SK-N-SH (cell line): ENCODE measurements at regions not wholly inside any gene's neighbourhood (a gene's known extent, or its start where the extent isn't known, plus 50 kb on each side); places are given as distances from the start of the nearest gene placed in this dataset.

Experiments
- CTCF ChIA-PET: fragments of 300-600, 350-600 bp; formaldehyde crosslinking; extraction: SDS; loops from one replicate; lab custom pipeline; 2021; lab: Yijun Ruan, JAX
- POLR2A ChIA-PET: fragments of 350-600 bp; sonication (Branson Sonifier 250); formaldehyde crosslinking; extraction: SDS; loops from one replicate; lab custom pipeline; 2020; ENCODE audit warnings: antibody characterized with exemption, inconsistent platforms; lab: Yijun Ruan, JAX
- DNase-seq: peaks from one replicate; pipeline ENCODE4 v3.0.0; 2012
- H2AFZ ChIP-seq: fragments of 200-600 bp; sonication (generic); 2 replicates; pipeline ENCODE4 v1.8.1; 2016; ENCODE audit warnings: antibody characterized with exemption, mild to moderate bottlenecking, low read depth
- H3F3A ChIP-seq: fragments of 200-600 bp; sonication (generic); replicated peaks from 2 replicates; pipeline ENCODE3; 2016; ENCODE audit warnings: antibody characterized with exemption, mild to moderate bottlenecking; ENCODE audit not compliant: insufficient read depth
- H3K27ac ChIP-seq, 2 experiments: fragments of 200-500 bp in 1 of 2; fragments of 200-600 bp in 1 of 2; sonication (Bioruptor generic) in 1 of 2; sonication (generic), shearing (Covaris generic) in 1 of 2; 2 replicates each; pipeline versions ENCODE4 v1.5.1 to v1.6.1; 2014 to 2016; ENCODE audit warnings: low read depth in 2 of 2, inconsistent platforms in 1 of 2, low read length in 1 of 2, mild to moderate bottlenecking in 1 of 2, mixed read lengths in 1 of 2
- H3K27me3 ChIP-seq: fragments of 200-600 bp; sonication (generic), shearing (Covaris generic); 2 replicates; pipeline ENCODE4 v1.6.1; 2016; ENCODE audit warnings: mixed run types; ENCODE audit not compliant: insufficient read depth
- H3K36me3 ChIP-seq, 2 experiments: fragments of 200-500 bp in 1 of 2; fragments of 200-600 bp in 1 of 2; sonication (Bioruptor generic) in 1 of 2; sonication (generic) in 1 of 2; replicated peaks in 1 of 2; 2 replicates each; pipeline versions ENCODE3 to v1.5.1; 2014 to 2016; ENCODE audit warnings: low read length in 1 of 2, mild to moderate bottlenecking in 1 of 2; ENCODE audit not compliant: insufficient read depth in 2 of 2, control insufficient read depth in 1 of 2
- H3K4me1 ChIP-seq, 2 experiments: fragments of 200-500 bp in 1 of 2; fragments of 200-600 bp in 1 of 2; sonication (Bioruptor generic) in 1 of 2; sonication (generic), shearing (Covaris generic) in 1 of 2; 2 replicates each; pipeline versions ENCODE4 v1.5.1 to v1.6.1; 2014 to 2016; ENCODE audit warnings: low read depth in 1 of 2, low read length in 1 of 2, mixed run types in 1 of 2; ENCODE audit not compliant: insufficient read depth in 2 of 2, control insufficient read depth in 1 of 2
- H3K4me2 ChIP-seq: fragments of 200-600 bp; sonication (generic), shearing (Covaris generic); 2 replicates; pipeline ENCODE4 v1.6.1; 2017; ENCODE audit warnings: mixed run types
- H3K4me3 ChIP-seq, 2 experiments: fragments of 200-500 bp in 1 of 2; fragments of 200-600 bp in 1 of 2; sonication (Bioruptor generic) in 1 of 2; sonication (generic), shearing (Covaris generic) in 1 of 2; 2 replicates each; pipeline versions ENCODE4 v1.5.1 to v1.8.1; 2014 to 2016; ENCODE audit warnings: low read depth in 2 of 2, inconsistent platforms in 1 of 2, low read length in 1 of 2, mild to moderate bottlenecking in 1 of 2, mixed read lengths in 1 of 2, moderate library complexity in 1 of 2
- H3K79me2 ChIP-seq: fragments of 200-600 bp; sonication (generic); 2 replicates; pipeline ENCODE4 v1.8.1; 2017; ENCODE audit warnings: mild to moderate bottlenecking; ENCODE audit not compliant: insufficient read depth
- H3K9ac ChIP-seq: fragments of 200-600 bp; sonication (generic); 2 replicates; pipeline ENCODE4 v1.6.1; 2017; ENCODE audit warnings: mixed run types
- H3K9me2 ChIP-seq: fragments of 200-600 bp; sonication (generic); 2 replicates; pipeline ENCODE4 v1.6.1; 2017; ENCODE audit warnings: mixed run types
- H3K9me3 ChIP-seq: fragments of 200-600 bp; sonication (generic); 2 replicates; pipeline ENCODE4 v1.6.1; 2017; ENCODE audit warnings: mixed run types, mild to moderate bottlenecking, moderate library complexity
- H4K20me1 ChIP-seq: fragments of 200-600 bp; sonication (generic); 2 replicates; pipeline ENCODE4 v1.6.1; 2017; ENCODE audit warnings: mild to moderate bottlenecking, mixed run types; ENCODE audit not compliant: insufficient read depth
- EP300 ChIP-seq, 2 experiments: IDR thresholded peaks; 2 replicates each; pipeline versions ENCODE4 v1.4.0 to v1.6.1; 2012; ENCODE audit warnings: borderline replicate concordance in 1 of 2, low read depth in 1 of 2, low read length in 1 of 2
- FOXJ3 ChIP-seq: sonication (generic); formaldehyde crosslinking; IDR thresholded peaks from 2 replicates; pipeline ENCODE4 v1.5.1; 2020; ENCODE audit warnings: mild to moderate bottlenecking, missing genetic modification reagents
- FOXM1 ChIP-seq: IDR thresholded peaks from 2 replicates; pipeline ENCODE4 v1.4.0; 2012; ENCODE audit warnings: low read depth, mild to moderate bottlenecking
- GATA2 ChIP-seq: sonication (generic); formaldehyde crosslinking; IDR thresholded peaks from 2 replicates; pipeline ENCODE4 v1.5.0; 2020; ENCODE audit warnings: mild to moderate bottlenecking, missing genetic modification reagents
- JUND ChIP-seq: IDR thresholded peaks from 2 replicates; pipeline ENCODE4 v1.4.0; 2012
- NRF1 ChIP-seq: IDR thresholded peaks from 2 replicates; pipeline ENCODE4 v1.6.1; 2012; ENCODE audit warnings: low read depth, mild to moderate bottlenecking, low read length
- RFX5 ChIP-seq: IDR thresholded peaks from 2 replicates; pipeline ENCODE4 v1.6.1; 2012; ENCODE audit warnings: mild to moderate bottlenecking, improper control_type of control experiment, low read length
- RXRA ChIP-seq: IDR thresholded peaks from 2 replicates; pipeline ENCODE4 v1.4.0; 2012; ENCODE audit warnings: low read depth, mild to moderate bottlenecking, borderline replicate concordance
- WGBS: methylation state at CpG from one replicate; pipeline ENCODE4 v1.1.6; 2017; ENCODE audit warnings: low lambda C conversion rate; 5-methylcytosine and 5-hydroxymethylcytosine counted together
- TF ChIP-seq, protein P1 (sequence below): fragments of 200-600 bp; sonication (generic); IDR thresholded peaks from 2 replicates; pipeline ENCODE4 v1.6.1; 2017; ENCODE audit warnings: antibody characterized with exemption, mild to moderate bottlenecking, moderate library complexity
- TF ChIP-seq, protein P2 (sequence below): IDR thresholded peaks from 2 replicates; pipeline ENCODE4 v1.4.0; 2012; ENCODE audit warnings: low read depth, borderline replicate concordance
- TF ChIP-seq, protein P3 (sequence below): fragments of 150-350 bp; IDR thresholded peaks from 2 replicates; pipeline ENCODE4 v1.6.1; 2017; ENCODE audit warnings: antibody characterized with exemption, low read length, low read depth, borderline replicate concordance
- TF ChIP-seq, protein P4 (sequence below): fragments of 150-350 bp; IDR thresholded peaks from 2 replicates; pipeline ENCODE4 v1.6.1; 2016; ENCODE audit warnings: mild to moderate bottlenecking, low read depth, low read length
- TF ChIP-seq, protein P5 (sequence below): IDR thresholded peaks from 2 replicates; pipeline ENCODE4; 2012

DNA sequence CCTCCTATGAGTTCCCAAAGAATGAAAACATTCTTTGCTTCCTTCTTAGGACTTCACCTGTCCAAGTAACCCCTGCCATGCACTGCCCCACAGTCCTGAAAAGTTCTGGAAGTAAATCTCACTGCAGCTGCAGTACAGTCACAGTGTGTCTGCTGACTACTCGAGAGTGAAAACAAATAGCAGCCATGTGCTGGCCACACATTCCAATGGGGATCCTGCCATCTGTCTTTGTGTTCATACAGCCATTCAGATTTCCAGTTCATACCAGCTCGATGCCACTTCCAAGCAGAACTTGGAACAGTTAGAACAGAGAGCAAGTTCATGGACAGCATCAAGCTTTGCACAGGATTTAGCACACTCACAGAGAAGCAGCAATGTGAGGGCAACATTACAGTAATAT is 629.9 kb upstream of the ACVR2A start:
- TF ChIP-seq FOXJ3 (CRISPR knock-in tag) (no peak), FOXM1 (no peak), RXRA (no peak), GATA2 (no peak), RFX5 (no peak), NRF1 (no peak), EP300 (IDR thresholded peaks at IDR 0.05; ENCODE audit: borderline replicate concordance in 1 of 2, low read depth in 1 of 2, low read length in 1 of 2) (no peak), JUND (no peak)
- TF ChIP-seq, protein P1, sequence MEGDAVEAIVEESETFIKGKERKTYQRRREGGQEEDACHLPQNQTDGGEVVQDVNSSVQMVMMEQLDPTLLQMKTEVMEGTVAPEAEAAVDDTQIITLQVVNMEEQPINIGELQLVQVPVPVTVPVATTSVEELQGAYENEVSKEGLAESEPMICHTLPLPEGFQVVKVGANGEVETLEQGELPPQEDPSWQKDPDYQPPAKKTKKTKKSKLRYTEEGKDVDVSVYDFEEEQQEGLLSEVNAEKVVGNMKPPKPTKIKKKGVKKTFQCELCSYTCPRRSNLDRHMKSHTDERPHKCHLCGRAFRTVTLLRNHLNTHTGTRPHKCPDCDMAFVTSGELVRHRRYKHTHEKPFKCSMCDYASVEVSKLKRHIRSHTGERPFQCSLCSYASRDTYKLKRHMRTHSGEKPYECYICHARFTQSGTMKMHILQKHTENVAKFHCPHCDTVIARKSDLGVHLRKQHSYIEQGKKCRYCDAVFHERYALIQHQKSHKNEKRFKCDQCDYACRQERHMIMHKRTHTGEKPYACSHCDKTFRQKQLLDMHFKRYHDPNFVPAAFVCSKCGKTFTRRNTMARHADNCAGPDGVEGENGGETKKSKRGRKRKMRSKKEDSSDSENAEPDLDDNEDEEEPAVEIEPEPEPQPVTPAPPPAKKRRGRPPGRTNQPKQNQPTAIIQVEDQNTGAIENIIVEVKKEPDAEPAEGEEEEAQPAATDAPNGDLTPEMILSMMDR: no peak
- TF ChIP-seq, protein P2, sequence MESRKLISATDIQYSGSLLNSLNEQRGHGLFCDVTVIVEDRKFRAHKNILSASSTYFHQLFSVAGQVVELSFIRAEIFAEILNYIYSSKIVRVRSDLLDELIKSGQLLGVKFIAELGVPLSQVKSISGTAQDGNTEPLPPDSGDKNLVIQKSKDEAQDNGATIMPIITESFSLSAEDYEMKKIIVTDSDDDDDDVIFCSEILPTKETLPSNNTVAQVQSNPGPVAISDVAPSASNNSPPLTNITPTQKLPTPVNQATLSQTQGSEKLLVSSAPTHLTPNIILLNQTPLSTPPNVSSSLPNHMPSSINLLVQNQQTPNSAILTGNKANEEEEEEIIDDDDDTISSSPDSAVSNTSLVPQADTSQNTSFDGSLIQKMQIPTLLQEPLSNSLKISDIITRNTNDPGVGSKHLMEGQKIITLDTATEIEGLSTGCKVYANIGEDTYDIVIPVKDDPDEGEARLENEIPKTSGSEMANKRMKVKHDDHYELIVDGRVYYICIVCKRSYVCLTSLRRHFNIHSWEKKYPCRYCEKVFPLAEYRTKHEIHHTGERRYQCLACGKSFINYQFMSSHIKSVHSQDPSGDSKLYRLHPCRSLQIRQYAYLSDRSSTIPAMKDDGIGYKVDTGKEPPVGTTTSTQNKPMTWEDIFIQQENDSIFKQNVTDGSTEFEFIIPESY: no peak
- TF ChIP-seq, protein P3, sequence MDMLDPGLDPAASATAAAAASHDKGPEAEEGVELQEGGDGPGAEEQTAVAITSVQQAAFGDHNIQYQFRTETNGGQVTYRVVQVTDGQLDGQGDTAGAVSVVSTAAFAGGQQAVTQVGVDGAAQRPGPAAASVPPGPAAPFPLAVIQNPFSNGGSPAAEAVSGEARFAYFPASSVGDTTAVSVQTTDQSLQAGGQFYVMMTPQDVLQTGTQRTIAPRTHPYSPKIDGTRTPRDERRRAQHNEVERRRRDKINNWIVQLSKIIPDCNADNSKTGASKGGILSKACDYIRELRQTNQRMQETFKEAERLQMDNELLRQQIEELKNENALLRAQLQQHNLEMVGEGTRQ: no peak
- TF ChIP-seq, protein P4, sequence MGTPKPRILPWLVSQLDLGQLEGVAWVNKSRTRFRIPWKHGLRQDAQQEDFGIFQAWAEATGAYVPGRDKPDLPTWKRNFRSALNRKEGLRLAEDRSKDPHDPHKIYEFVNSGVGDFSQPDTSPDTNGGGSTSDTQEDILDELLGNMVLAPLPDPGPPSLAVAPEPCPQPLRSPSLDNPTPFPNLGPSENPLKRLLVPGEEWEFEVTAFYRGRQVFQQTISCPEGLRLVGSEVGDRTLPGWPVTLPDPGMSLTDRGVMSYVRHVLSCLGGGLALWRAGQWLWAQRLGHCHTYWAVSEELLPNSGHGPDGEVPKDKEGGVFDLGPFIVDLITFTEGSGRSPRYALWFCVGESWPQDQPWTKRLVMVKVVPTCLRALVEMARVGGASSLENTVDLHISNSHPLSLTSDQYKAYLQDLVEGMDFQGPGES: no peak
- TF ChIP-seq, protein P5, sequence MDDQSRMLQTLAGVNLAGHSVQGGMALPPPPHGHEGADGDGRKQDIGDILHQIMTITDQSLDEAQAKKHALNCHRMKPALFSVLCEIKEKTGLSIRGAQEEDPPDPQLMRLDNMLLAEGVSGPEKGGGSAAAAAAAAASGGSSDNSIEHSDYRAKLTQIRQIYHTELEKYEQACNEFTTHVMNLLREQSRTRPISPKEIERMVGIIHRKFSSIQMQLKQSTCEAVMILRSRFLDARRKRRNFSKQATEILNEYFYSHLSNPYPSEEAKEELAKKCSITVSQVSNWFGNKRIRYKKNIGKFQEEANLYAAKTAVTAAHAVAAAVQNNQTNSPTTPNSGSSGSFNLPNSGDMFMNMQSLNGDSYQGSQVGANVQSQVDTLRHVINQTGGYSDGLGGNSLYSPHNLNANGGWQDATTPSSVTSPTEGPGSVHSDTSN: no peak
- Histone ChIP-seq H3K36me3 (no peaks in the 10 kb centered on the region), H3K9me3 (no peaks in the 10 kb centered on the region), H2AFZ (no peak overlapping the region), H3F3A (no peaks in the 10 kb centered on the region), H3K4me2 (no peak overlapping the region), H4K20me1 (no peaks in the 10 kb centered on the region), H3K79me2 (no peaks in the 10 kb centered on the region), H3K4me3 (no peak overlapping the region), H3K9me2 (no peaks in the 10 kb centered on the region), H3K9ac (no peak overlapping the region), H3K27ac (no peak overlapping the region), H3K27me3 (no peaks in the 10 kb centered on the region), H3K4me1 (no peaks in the 10 kb centered on the region)
- no peak for DNase-seq
- ChIA-PET POLR2A (no interaction called here), CTCF (no interaction called here)
- 0% methylated on average over 2 of the region's 2 CpGs for WGBS
